H1 (cell line): ENCODE measurements at regions not wholly inside any gene's neighbourhood (a gene's known extent, or its start where the extent isn't known, plus 50 kb on each side); places are given as distances from the start of the nearest gene placed in this dataset.
A peak's percentile ranks its signal among the peaks of the same experiment; 100 is the strongest.

Experiments used
- BRCA1 ChIP-seq: IDR thresholded peaks from 2 replicates; pipeline ENCODE4 v1.6.1; 2012; ENCODE audit warnings: low read depth, low read length, improper control_type of control experiment
- CBX5 ChIP-seq: fragments of 300-800, 300-1000 bp; sonication (generic); IDR thresholded peaks from 2 replicates; pipeline ENCODE4 v1.7.1; 2016; ENCODE audit warnings: antibody characterized with exemption, low read length, low read depth
- CTBP2 ChIP-seq: IDR thresholded peaks from 2 replicates; pipeline ENCODE4 v1.7.0; 2011; ENCODE audit warnings: borderline replicate concordance, mild to moderate bottlenecking, moderate library complexity, mixed read lengths, low read length; ENCODE audit not compliant: insufficient read depth, insufficient read length
- HDAC2 ChIP-seq, 2 experiments: fragments of 300-600 bp in 1 of 2; sonication (generic) in 1 of 2; IDR thresholded peaks; 2 replicates each; pipeline ENCODE4 v1.6.1; 2011 to 2012; ENCODE audit warnings: low read depth in 2 of 2, low read length in 2 of 2, mild to moderate bottlenecking in 2 of 2, moderate library complexity in 2 of 2, borderline replicate concordance in 1 of 2, inconsistent platforms in 1 of 2
- KDM4A ChIP-seq: IDR thresholded peaks from one replicate; pipeline ENCODE4 v1.7.1; 2012; ENCODE audit warnings: low read depth, mild to moderate bottlenecking, moderate library complexity, low read length, inconsistent platforms; ENCODE audit not compliant: severe bottlenecking
- MAFK ChIP-seq: IDR thresholded peaks from 2 replicates; pipeline ENCODE4 v1.6.1; 2012; ENCODE audit warnings: low read depth, mild to moderate bottlenecking, improper control_type of control experiment, low read length
- NANOG ChIP-seq: IDR thresholded peaks from 2 replicates; pipeline ENCODE4 v1.6.1; 2011; ENCODE audit warnings: low read length, low read depth, mild to moderate bottlenecking, inconsistent platforms; ENCODE audit not compliant: insufficient read depth, poor library complexity, severe bottlenecking
- NRF1 ChIP-seq: IDR thresholded peaks from 2 replicates; pipeline ENCODE4 v1.6.1; 2011; ENCODE audit warnings: mild to moderate bottlenecking, low read depth, low read length, improper control_type of control experiment
- POLR2A ChIP-seq, 2 experiments: IDR thresholded peaks; 1 replicate in 1 of 2; 2 replicates in 1 of 2; pipeline ENCODE4 v1.6.1; 2011; ENCODE audit warnings: low read depth in 2 of 2, low read length in 2 of 2, mild to moderate bottlenecking in 2 of 2; ENCODE audit errors: control extremely low read depth in 1 of 2
- POLR2AphosphoS5 ChIP-seq: IDR thresholded peaks from 2 replicates; pipeline ENCODE4 v1.6.1; 2011; ENCODE audit warnings: low read depth, low read length
- POU5F1 ChIP-seq: IDR thresholded peaks from 2 replicates; pipeline ENCODE4 v1.6.1; 2011; ENCODE audit warnings: low read depth, mild to moderate bottlenecking, low read length, moderate library complexity
- SAP30 ChIP-seq: fragments of 300-600 bp; sonication (generic); IDR thresholded peaks from 2 replicates; pipeline ENCODE4 v1.7.1; 2012; ENCODE audit warnings: low read length, moderate library complexity, mild to moderate bottlenecking, inconsistent platforms; ENCODE audit not compliant: insufficient read depth, insufficient replicate concordance
- SIX5 ChIP-seq: IDR thresholded peaks from 2 replicates; pipeline ENCODE4 v1.6.1; 2011; ENCODE audit warnings: mild to moderate bottlenecking, low read depth, low read length
- TAF1 ChIP-seq: IDR thresholded peaks from 2 replicates; pipeline ENCODE4 v1.6.1; 2011; ENCODE audit warnings: mild to moderate bottlenecking, low read depth, low read length
- TEAD4 ChIP-seq: IDR thresholded peaks from 2 replicates; pipeline ENCODE4 v1.6.1; 2012; ENCODE audit warnings: low read depth, low read length, inconsistent platforms, mixed read lengths
- TF ChIP-seq, protein P1 (sequence below): IDR thresholded peaks from 2 replicates; pipeline ENCODE4 v1.6.1; 2012; ENCODE audit warnings: inconsistent platforms
- TF ChIP-seq, protein P2 (sequence below): IDR thresholded peaks from 2 replicates; pipeline ENCODE4 v1.6.1; 2012; ENCODE audit warnings: low read length, inconsistent platforms
- TF ChIP-seq, protein P3 (sequence below), 3 experiments: IDR thresholded peaks; 1 replicate in 2 of 3; 2 replicates in 1 of 3; pipeline versions ENCODE4 v1.5.1 to v1.6.1; 2011; ENCODE audit warnings: low read length in 3 of 3, mild to moderate bottlenecking in 3 of 3, inconsistent platforms in 2 of 3, low read depth in 1 of 3, moderate library complexity in 1 of 3; ENCODE audit not compliant: insufficient read depth in 1 of 3; ENCODE audit errors: control extremely low read depth in 1 of 3

DNA sequence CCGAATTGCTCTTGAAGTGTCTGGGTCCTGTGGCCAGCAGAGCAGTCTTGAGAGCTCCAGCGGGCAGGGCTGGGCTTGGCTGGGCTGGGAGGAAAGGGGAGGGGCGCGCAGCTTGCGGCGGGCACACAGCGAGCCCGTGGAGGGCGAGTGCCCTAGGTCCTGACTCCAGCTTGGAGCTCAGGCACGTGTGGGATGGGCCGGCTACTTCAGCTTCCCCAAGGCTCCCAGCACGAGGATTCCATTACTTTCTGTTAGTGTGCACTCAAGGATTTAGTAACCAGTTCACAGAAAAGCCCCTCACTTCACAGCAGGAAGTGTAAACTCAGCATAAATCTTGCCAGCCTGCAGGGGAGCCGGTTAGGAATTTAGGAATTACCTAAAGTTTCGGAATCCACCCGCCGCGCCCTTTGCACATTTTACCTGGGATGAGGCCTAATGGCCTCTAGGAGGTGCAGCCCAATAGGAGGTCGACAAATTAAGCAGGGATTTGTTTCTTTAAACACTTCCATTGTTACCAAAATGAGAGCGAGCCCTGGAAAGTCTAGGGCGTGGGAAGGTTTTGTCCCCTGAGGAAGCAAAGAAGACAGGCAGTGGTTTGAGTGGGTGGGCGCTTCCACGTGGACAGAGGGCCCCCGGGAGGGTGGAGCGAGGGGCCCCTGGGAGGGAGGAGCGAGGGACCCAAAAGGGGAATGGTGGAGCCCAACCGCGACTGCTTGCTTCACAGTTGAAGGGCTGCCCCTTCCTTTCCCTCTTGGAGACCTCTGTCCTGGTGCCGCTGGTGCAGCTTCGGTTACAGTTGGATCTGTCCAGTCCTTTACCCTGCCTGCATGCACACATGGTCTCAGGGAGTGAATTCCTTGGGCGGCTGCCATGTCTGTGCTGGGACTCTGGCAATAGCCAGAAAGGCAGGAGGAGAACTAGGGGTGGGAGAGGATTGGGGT, 93.3 kb downstream of the CTAGE1 start (continued):
- TF ChIP-seq CTBP2: no peak
- TF ChIP-seq BRCA1: no peak
- TF ChIP-seq SAP30: no peak
- no peak for TF ChIP-seq TEAD4
- no peak for TF ChIP-seq POLR2AphosphoS5
- 0 out of 2 replicates have a peak, but pooled peaks have one; percentile 32 for TF ChIP-seq MAFK
- TF ChIP-seq KDM4A: peak; percentile 75
- TF ChIP-seq NRF1: no peak
- peak; percentile 29 to 60; a peak in 1 of 4 replicates for TF ChIP-seq HDAC2 (IDR thresholded peaks at IDR 0.05; ENCODE audit: borderline replicate concordance in 1 of 2, low read depth in 2 of 2, low read length in 2 of 2)
- TF ChIP-seq TAF1: no peak
- TF ChIP-seq CBX5: no peak
- TF ChIP-seq, protein P1, sequence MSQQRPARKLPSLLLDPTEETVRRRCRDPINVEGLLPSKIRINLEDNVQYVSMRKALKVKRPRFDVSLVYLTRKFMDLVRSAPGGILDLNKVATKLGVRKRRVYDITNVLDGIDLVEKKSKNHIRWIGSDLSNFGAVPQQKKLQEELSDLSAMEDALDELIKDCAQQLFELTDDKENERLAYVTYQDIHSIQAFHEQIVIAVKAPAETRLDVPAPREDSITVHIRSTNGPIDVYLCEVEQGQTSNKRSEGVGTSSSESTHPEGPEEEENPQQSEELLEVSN: peak; percentile 73
- TF ChIP-seq SIX5: no peak
- TF ChIP-seq, protein P2, sequence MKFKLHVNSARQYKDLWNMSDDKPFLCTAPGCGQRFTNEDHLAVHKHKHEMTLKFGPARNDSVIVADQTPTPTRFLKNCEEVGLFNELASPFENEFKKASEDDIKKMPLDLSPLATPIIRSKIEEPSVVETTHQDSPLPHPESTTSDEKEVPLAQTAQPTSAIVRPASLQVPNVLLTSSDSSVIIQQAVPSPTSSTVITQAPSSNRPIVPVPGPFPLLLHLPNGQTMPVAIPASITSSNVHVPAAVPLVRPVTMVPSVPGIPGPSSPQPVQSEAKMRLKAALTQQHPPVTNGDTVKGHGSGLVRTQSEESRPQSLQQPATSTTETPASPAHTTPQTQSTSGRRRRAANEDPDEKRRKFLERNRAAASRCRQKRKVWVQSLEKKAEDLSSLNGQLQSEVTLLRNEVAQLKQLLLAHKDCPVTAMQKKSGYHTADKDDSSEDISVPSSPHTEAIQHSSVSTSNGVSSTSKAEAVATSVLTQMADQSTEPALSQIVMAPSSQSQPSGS: 0 out of 2 replicates have a peak, but pooled peaks have one; percentile 25
- TF ChIP-seq NANOG: no peak
- TF ChIP-seq, protein P3, sequence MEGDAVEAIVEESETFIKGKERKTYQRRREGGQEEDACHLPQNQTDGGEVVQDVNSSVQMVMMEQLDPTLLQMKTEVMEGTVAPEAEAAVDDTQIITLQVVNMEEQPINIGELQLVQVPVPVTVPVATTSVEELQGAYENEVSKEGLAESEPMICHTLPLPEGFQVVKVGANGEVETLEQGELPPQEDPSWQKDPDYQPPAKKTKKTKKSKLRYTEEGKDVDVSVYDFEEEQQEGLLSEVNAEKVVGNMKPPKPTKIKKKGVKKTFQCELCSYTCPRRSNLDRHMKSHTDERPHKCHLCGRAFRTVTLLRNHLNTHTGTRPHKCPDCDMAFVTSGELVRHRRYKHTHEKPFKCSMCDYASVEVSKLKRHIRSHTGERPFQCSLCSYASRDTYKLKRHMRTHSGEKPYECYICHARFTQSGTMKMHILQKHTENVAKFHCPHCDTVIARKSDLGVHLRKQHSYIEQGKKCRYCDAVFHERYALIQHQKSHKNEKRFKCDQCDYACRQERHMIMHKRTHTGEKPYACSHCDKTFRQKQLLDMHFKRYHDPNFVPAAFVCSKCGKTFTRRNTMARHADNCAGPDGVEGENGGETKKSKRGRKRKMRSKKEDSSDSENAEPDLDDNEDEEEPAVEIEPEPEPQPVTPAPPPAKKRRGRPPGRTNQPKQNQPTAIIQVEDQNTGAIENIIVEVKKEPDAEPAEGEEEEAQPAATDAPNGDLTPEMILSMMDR (IDR thresholded peaks at IDR 0.05; ENCODE audit: control extremely low read depth in 1 of 3, insufficient read depth in 1 of 3, low read depth in 1 of 3, low read length in 3 of 3): peak; percentile 16 to 33 (median 30)
- no peak for TF ChIP-seq POU5F1
- no peak for TF ChIP-seq POLR2A (IDR thresholded peaks at IDR 0.05; ENCODE audit: control extremely low read depth in 1 of 2, low read depth in 2 of 2, low read length in 2 of 2)
